HG03280 (cell line): ENCODE measurements at regions not wholly inside any gene's neighbourhood (a gene's known extent, or its start where the extent isn't known, plus 50 kb on each side); places are given as distances from the start of the nearest gene placed in this dataset.
"Not testable (repeated sequence)": the region's sequence is repeated elsewhere in the genome, so short reads cannot be mapped to it uniquely, and the experiment has no call there.

ENCODE experiments used
- ATAC-seq: cut with Tn5 transposase; IDR thresholded peaks from one replicate; pipeline ENCODE4 v1.9.1; 2021; ENCODE audit warnings: mild to moderate bottlenecking, moderate library complexity; ENCODE audit not compliant: unreplicated experiment

DNA sequence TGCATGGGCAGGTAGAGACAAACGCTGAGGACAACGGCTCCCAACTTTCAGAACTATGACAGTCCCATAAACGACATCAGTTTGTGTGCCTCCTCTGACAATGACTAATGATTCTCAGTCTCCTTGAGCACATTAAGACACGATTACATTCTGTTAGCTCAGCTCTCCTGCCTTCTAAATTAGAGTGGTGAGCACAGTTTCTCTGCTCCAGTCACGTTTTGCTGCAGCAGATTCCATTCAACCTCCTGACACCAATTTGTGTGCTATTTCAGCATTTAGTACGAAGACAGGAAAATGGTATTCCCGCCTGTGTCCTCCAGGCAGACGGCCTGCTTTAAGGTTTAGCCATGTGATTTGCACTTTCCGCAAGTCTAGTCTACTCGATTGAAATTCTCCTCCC is 458.4 kb upstream of the CFAP20DC start:
- ATAC-seq, result no peak

DNA sequence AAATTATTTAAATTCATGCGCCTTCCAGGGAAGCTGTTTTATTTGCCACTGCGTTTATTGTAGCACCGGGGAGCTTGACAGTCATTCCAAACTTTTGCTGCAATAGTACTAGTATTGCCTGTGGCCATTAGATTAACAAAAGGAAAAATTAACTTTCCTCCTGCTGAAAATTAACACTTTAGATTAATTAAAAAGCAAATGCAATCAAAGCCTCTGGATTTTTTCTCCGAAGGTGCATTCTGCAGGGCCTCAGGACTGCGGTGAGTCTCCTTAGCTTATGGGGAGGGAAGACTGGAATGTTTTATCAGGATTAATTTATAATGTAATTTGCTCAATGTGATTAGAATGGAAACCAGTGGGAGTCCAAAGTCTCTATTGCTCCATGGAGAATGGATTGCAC is 456.4 kb upstream of the CFAP20DC start:
- no peak for ATAC-seq

DNA sequence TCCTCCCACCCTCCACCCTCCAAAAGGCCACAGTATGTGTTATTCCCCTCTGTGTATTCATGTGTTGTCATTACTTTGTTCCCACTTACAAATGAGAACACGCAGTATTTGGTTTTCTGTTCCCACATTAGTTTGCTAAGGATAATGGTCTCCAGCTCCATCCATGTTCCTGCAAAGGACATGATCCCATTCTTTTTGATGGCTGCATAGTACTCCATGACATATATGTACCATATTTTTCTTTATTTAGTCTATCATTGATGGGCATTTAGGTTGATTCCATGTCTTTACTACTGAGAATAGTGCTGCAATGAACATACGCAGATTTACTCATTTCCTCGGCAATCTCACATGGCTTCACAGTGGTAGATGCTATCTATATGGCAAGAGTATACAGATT is 453.6 kb upstream of the CFAP20DC start:
- no peak for ATAC-seq

DNA sequence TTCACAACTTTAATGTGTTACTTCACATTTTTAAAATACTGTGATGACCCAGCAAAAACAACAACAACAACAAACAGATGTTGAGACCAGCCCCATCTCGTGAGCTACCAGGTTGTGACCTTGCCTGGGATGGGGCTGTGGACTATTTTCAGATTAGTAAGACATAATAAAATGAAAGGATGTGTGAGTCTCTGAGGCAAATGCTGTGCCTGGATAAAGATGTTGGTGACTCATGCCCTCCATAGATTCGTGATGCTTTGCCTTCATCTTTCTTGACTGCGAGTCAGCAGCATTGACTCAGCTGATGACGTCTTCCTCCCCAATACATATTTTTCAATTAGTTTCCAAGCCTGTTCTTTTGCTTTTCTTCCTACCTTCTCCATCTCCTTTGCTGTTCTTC is 453.0 kb upstream of the CFAP20DC start:
- ATAC-seq, result no peak

DNA sequence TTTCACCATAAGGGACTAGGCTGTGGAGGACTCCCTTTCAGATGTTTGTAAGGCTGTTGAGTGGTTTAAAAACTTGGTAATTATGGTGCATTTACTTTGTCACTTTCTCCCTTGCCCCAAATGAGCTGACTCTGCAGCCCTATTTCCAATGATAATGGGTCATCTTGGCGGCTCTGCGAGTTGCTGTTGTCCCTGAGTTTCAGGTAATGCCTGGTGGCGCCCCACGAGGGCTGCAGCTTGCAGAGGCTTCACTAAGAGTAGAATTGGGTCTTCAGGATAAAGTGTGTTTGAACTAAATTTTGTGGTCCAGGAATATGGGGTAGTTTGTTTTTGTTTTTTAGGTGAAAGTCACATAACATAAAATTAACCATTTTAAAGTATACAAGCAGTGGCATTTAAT is 450.1 kb upstream of the CFAP20DC start:
- no peak for ATAC-seq

DNA sequence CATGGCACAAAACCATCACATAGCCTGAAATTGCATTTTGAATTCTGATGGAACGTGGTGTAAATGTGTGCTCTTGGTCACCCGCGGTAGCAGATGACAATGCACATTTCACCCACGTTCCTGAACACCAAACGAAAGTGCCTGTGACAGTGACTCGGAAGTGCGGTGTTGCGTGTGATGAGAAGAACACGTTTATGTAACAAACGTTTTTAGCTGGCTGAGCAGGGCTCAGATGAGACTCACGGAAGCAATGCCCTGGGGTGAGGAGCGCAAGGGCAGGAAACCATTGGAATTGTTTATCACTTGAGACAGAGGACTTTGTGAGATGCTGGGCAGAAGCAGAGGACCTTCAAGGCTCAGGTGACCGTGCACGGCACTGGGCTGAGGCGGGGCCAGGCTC is 449.2 kb upstream of the CFAP20DC start:
- ATAC-seq, result no peak

DNA sequence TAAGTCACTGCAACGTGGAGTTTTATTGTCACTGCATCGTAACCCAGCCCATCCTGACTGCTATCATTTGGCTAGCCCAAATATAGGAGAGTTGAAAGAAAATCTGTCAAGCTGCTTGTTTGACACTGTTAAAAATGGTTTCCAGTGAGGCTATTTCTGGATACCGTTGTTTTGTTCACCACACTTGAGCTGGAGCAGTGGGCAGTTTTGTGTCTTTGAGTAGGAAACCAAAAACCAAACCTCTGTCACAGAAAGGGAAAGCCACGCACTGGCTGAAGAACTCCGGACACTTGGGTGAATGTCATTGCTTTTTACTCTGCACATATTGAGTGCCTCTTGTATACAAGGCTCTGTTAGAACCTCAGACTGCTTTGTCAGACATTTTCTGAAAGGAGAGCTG is 446.4 kb upstream of the CFAP20DC start:
- ATAC-seq, result no peak

DNA sequence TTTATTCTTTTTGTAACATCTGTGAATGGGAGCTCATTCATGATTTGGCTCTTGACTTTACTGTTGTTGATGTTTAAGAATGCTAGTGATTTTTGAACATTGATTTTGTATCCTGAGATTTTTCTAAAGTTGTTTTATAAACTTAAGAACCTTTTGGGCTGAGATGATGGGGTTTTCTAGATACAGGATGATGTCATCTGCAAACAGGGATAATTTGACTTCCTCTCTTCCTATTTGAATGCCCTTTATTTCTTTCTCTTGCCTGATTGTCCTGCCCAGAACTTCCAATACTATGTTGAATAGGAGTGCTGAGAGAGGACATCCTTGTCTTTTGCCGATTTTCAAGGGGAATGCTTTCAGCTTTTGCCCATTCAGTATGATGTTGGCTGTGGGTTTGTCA is 445.1 kb upstream of the CFAP20DC start:
- ATAC-seq, result not testable (repeated sequence)

DNA sequence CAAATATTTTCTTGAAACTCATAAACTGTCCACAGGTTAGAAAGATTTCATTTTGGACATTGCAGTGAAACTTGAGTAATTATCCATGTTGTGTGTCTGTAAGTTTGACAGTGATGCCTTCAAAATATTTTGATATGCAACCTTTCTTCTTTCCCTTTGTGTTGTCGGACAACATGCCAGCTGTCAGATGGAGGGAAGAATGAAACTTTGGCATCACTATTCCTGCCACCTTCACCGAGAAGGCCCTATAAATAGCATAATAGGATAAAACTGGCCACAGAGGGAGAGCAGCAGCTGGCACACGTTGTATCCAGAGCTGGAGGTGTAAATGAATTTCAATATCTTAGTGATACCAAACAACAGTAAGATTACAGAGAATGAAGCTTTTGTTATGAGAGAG is 436.7 kb upstream of the CFAP20DC start:
- no peak for ATAC-seq

DNA sequence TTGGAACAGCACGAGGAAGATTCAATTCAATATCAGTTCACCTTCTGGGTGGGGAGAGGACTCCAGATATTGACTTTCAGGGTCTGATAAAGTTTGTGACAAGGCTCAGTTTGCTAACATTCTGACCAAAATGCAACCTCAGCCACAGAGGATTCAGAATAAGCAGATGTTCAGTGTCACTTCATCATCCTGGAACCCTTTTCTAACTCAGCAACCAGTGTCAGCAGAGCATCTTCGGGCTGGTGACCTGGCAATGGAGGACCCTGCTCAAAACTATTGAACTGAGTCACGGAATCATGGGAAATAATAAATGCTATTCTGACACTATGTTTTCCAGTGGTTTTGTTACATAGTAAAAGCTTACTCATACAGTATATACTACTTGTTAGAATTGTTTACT is 433.4 kb upstream of the CFAP20DC start:
- ATAC-seq, result no peak

DNA sequence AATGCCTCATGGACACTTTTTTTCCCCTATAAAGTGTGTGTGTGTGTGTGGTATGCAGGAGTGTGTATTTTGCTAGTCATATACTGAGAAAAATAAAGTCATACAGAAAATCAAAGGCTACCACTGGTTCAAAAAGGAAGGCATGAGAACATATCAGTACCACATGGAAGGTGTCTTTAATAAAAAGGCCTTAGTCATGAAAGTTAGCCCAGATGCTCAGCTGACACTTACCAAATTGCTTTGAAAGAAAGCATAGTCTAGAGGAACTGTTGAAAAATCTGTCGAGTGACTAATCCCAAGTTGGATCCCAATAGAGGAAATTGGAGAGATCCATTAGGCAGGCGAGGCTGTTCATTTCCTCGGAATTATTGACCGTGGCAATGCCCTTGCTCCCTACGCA is 432.9 kb upstream of the CFAP20DC start:
- no peak for ATAC-seq

DNA sequence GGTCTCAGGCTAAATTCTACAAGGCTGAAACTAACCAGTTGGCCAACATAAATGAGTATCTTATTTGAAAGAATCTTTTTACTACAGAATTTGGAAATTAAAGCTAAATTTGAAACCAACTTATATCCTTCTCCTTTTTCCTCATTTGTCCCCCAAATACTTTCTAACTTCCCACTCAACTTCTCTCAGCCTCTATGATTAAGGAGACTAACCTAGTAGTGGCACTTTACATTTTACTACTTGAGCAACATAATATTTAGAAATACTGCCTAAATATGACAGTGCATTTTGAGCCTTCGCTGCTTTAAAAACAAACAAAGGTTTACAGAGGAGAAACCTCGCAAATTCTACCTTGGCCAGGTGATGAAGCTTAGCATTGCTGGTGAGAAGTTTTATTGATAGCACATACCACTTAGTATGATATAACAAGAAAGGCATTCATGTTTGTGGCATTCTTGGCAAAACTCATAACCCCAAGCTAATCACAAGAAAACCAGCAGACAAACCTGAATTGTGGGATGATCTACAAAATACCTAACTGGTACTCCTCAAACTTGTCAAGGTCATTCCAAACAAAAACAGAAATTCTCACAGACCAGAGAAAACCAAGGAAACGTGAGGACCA is 432.1 kb upstream of the CFAP20DC start:
- no peak for ATAC-seq

DNA sequence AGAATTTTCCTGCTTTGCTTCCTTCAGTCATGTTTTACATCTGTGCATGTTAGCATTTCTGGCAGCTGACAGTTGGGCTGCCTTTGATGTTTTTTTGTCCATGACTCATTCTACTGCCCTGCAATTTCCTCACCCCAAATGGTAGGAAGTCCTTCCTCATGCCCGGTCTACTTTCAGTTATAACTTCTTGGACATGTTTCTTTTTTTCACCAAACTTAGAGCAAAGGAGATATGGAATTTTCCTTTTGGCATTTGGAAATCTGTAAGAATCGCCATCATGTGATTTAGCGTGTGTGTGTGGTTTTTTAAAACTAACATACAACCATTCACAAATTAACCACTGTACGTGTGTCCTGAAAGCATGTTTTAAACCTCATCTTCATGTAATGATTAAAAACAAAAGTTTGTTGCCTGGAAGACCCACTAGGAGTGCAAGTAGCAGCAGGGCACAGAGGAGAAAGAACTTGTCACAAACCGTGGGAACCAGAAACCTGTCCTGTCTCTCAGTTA is 430.7 kb upstream of the CFAP20DC start:
- peak; percentile 68 for ATAC-seq

DNA sequence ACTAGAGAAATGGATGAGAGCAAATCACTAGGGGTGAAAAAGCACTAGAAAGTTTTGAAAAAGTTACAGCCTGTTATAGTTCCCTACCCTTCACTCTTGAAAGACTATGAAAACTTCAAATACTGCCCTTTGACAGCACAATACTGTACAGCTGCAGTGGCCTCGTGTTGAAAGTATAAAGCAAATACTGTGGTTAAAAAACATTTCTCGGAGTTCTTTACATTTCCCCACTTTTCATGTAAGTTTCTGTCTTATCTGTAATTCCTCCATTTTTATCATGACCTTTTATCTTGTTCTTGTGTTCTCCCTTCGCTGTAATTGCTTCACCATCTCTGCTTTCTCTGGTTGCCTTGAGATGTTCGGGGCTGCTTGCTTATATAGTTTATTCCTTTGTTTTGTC is 423.8 kb upstream of the CFAP20DC start:
- no peak for ATAC-seq

DNA sequence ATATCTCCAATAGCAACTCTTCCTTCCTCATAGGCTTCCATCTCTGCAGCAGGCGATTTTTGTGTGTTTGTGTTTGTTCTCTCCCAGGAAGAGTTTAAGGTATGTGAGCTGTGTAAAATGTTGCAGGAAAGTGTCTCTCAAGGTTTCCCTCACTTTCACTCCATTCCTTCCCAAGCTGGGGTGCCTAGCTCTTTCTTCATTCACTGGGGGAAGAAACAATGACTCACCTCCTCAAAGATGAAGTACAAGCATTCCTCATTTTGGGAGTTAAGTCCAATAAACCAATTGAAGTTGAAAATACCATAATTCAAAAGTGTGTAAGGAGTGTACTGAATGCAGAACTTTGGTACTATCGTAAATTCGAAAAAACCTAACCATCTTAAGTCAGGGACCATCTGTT is 422.7 kb upstream of the CFAP20DC start:
- no peak for ATAC-seq

DNA sequence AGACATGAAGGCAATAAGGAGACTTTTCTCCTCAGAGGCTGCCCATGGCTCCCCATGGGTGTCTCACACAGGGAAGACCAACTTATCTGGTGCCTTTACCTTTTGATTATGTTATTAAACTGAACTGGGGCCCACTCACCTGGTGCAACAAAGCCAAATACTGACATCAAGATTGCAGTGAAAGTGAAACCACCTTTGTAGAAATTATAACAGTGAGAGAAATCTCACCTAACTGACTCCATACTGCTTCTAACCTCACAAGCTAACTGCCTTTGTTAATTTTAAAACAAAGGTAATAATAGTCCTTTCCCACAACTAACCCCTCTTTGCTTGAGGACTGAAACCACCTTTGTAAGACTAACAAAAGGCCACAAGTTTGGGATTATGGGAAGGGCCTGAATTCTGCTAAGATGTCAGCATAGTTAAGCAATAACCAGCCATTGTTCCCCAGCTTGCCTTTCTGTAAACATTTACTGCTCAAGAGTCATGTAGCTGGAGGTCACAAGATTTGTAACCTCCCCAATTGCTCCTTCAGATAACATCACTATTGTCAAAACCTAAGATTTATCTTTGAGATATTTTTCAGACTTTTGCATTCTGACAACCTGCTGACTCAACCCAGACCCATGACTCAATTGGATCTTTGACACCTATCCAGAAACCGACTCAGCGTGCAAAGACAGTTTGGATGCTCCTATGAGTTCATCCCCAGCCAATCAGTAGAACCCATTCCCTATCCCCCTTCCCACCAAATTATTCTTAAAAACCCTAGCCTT is 420.3 kb upstream of the CFAP20DC start:
- ATAC-seq, result no peak

DNA sequence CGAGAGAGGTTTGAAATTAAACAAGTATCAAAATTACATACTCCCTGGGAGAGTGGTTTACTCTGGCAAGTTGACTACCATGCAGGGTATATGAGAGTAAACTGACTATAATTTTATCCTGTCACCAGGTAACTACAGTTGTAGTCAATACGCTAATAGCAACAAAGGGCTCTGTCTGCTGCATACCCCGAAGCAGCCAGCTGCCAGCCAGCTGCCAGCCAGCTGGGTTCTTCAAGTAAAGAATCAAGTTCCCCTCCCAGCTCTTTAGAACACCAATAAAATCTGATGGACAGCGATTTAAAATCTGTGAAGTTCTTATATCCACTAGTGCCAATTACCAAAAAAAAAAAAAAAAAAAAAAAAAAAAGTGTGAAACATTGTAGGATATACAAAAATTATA is 417.7 kb upstream of the CFAP20DC start:
- ATAC-seq, result no peak

DNA sequence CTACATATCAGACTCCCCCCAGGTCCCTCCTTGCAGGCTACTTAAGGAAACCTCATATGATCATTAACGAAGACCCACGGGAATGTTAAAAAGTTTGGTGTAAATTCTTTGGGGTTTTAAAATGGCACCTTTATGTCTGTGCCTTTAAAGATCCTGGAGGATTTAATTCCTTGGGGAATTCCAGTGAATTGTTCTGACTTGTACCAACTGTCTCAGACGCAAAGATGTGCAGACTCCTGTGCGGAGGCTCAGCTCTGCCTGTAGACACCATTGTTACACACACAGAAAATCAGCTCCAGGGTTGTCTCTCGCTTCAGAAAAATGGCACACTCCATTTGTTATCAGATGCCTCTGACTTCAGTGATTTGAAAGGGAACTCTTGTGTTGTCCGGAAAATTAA is 414.4 kb upstream of the CFAP20DC start:
- ATAC-seq, result no peak

DNA sequence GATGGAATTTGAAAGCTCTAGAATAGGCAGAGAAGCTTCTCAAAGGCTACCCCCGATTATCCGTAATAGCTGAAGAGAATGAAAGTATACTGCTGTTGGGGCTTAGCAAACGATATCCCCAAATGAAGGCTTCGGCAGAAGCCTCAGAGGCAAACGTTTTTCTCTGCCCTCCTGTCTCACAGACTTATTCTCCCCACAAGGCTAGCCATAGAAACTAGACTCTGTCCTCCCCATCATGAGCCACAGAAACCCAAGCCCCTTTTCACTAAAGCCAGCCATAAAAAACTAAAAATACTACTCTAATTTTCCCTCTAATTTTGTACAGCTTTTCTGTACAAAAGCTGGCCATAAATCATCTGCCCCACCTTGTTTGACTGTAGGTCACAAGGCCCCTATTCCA is 413.4 kb upstream of the CFAP20DC start:
- no peak for ATAC-seq

DNA sequence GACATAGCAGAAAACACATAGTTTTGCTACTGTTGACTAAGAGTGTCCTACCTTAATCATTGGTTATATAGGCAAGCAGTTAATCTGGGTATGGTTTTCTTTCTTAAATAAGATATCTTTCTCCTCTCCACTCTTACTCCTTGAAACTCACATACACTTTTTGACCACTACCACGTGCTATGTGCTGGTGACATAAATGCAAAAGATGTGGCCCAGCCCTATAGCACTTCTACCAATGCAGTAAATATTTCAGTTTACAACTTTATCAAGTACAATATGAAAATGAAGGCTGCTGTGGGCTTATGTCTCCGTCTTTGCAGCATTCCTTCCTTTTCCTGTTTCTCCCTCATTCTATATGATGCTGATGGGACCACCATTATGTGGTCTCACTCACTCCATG is 410.2 kb upstream of the CFAP20DC start:
- ATAC-seq, result no peak

DNA sequence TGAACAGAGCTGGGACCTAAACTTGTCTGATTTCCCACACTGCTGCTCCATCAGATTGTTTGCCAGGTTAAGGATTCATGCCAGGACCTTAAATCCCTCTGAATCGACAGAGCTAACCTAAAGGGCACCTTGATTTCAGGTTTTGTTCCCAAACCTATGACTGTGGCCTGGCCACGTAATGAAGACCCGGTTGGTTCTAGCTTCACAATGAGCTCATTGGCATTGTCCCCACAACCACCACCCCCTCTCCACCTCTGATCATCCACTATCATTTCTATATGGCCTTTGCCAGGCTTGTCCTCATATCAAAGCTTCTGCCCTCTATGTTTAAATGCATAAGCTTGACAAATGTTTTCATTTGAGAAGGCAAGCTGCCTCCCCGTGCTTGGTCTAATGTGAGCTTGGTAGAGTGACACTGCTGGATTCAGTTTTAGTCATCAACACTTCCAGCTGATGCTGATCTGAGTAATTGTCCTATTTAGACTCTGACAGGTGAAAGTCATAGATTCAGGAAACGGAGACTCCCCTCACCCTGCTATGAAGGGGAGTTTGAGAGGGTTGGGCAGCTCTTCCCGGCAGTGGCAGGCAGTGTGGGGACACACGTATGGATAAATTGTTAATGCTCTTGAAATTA is 407.1 kb upstream of the CFAP20DC start:
- peak; percentile 92 for ATAC-seq
